H1 (cell line): ENCODE measurements at regions not wholly inside any gene's neighbourhood (a gene's known extent, or its start where the extent isn't known, plus 50 kb on each side); places are given as distances from the start of the nearest gene placed in this dataset.

Source experiments
- CTCF ChIA-PET: fragments of 300-600 bp; sonication (Branson Sonifier 250); formaldehyde crosslinking; loops from one replicate; lab custom pipeline; 2021; ENCODE audit not compliant: partially characterized antibody; lab: Charles Lee
- POLR2A ChIA-PET: fragments of 300-600 bp; sonication (Branson Sonifier 250); formaldehyde crosslinking; loops from one replicate; lab custom pipeline; 2021; ENCODE audit warnings: inconsistent platforms; ENCODE audit not compliant: partially characterized antibody; lab: Charles Lee
- DNase-seq, 2 experiments: peaks; one replicate each; pipeline versions ENCODE4 v3.0.0 to v3.0.0-alpha.2; 2010 to 2022; ENCODE audit warnings: low spot score in 2 of 2, low read depth in 1 of 2, mixed read lengths in 1 of 2
- FAIRE-seq: peaks from 2 replicates; lab custom pipeline; 2011; peaks lifted over from hg19 to GRCh38; lab: Jason Lieb, UNC
- H2AFZ ChIP-seq: 2 replicates; pipeline ENCODE4 v1.8.1; 2012; ENCODE audit warnings: low read length, inconsistent platforms
- H2AK5ac ChIP-seq: 2 replicates; pipeline ENCODE4 v1.6.1; 2013; ENCODE audit warnings: low read depth, low read length
- H2BK120ac ChIP-seq: replicated peaks from 2 replicates; pipeline ENCODE3; 2013; ENCODE audit warnings: low read depth, low read length, inconsistent platforms
- H2BK12ac ChIP-seq: 2 replicates; pipeline ENCODE4 v1.6.1; 2013; ENCODE audit warnings: low read depth, low read length
- H2BK15ac ChIP-seq: 2 replicates; pipeline ENCODE4 v1.6.1; 2013; ENCODE audit warnings: low read length
- H2BK20ac ChIP-seq: 2 replicates; pipeline ENCODE4 v1.6.1; 2013; ENCODE audit warnings: low read length
- H2BK5ac ChIP-seq: 2 replicates; pipeline ENCODE4 v1.6.1; 2013; ENCODE audit warnings: low read depth, low read length
- H3K14ac ChIP-seq: 2 replicates; pipeline ENCODE4 v1.6.1; 2013; ENCODE audit warnings: inconsistent platforms; ENCODE audit not compliant: insufficient read length
- H3K18ac ChIP-seq: 2 replicates; pipeline ENCODE4 v1.6.1; 2013; ENCODE audit warnings: low read length; ENCODE audit errors: extremely low read depth
- H3K23ac ChIP-seq: 2 replicates; pipeline ENCODE4 v1.6.1; 2013; ENCODE audit warnings: inconsistent platforms; ENCODE audit not compliant: insufficient read length
- H3K23me2 ChIP-seq: 2 replicates; pipeline ENCODE4 v1.6.1; 2013; ENCODE audit warnings: low read depth, low read length
- H3K27ac ChIP-seq: 2 replicates; pipeline ENCODE4 v1.6.1; 2011; ENCODE audit warnings: low read depth, low read length, inconsistent platforms
- H3K27me3 ChIP-seq, 4 experiments: replicated peaks in 1 of 4; 1 replicate in 1 of 4; 2 replicates in 3 of 4; pipeline versions ENCODE4 v1.6.1 to v1.8.1; 2011 to 2013; ENCODE audit warnings: low read length in 3 of 4, mild to moderate bottlenecking in 3 of 4, inconsistent platforms in 2 of 4, mixed read lengths in 2 of 4, moderate library complexity in 1 of 4; ENCODE audit not compliant: control insufficient read depth in 3 of 4, insufficient read depth in 3 of 4; ENCODE audit errors: extremely low read depth in 1 of 4
- H3K36me3 ChIP-seq, 4 experiments: 2 replicates each; pipeline versions ENCODE4 v1.6.1 to v1.8.1; 2011 to 2013; ENCODE audit warnings: mild to moderate bottlenecking in 4 of 4, low read length in 3 of 4, moderate library complexity in 2 of 4, control low read depth in 1 of 4, inconsistent platforms in 1 of 4; ENCODE audit not compliant: insufficient read depth in 4 of 4, control insufficient read depth in 2 of 4
- H3K4ac ChIP-seq: replicated peaks from 2 replicates; pipeline ENCODE3; 2013; ENCODE audit warnings: low read length, low read depth, mixed read lengths, inconsistent platforms; ENCODE audit not compliant: insufficient read length
- H3K4me1 ChIP-seq, 4 experiments: replicated peaks in 1 of 4; 1 replicate in 1 of 4; 2 replicates in 3 of 4; pipeline versions ENCODE4 v1.6.1 to v1.8.1; 2011 to 2013; ENCODE audit warnings: low read length in 3 of 4, inconsistent platforms in 2 of 4, mixed read lengths in 1 of 4; ENCODE audit not compliant: insufficient read depth in 4 of 4, control insufficient read depth in 3 of 4
- H3K4me2 ChIP-seq, 2 experiments: 2 replicates each; pipeline versions ENCODE4 v1.6.1 to v1.8.1; 2011 to 2013; ENCODE audit warnings: low read depth in 2 of 2, low read length in 2 of 2, control low read depth in 1 of 2, inconsistent platforms in 1 of 2, mild to moderate bottlenecking in 1 of 2; ENCODE audit not compliant: insufficient read depth in 1 of 2
- H3K4me3 ChIP-seq, 4 experiments: fragments of 200-600, 300-600 bp in 1 of 4; sonication (generic), shearing (Covaris generic), sonication (Bioruptor Twin) in 1 of 4; 2 replicates each; pipeline versions ENCODE4 v1.5.1 to v1.8.1; 2011 to 2016; ENCODE audit warnings: low read length in 4 of 4, low read depth in 3 of 4, control low read depth in 2 of 4, inconsistent platforms in 2 of 4, mild to moderate bottlenecking in 2 of 4, mixed read lengths in 1 of 4, moderate library complexity in 1 of 4; ENCODE audit not compliant: insufficient read depth in 2 of 4; ENCODE audit errors: extremely low read depth in 1 of 4
- H3K56ac ChIP-seq: replicated peaks from 2 replicates; pipeline ENCODE3; 2013; ENCODE audit warnings: low read depth, mild to moderate bottlenecking, mixed read lengths, low read length, inconsistent platforms; ENCODE audit not compliant: insufficient read length
- H3K79me1 ChIP-seq: 2 replicates; pipeline ENCODE4 v1.6.1; 2013; ENCODE audit warnings: low read depth, low read length, control low read depth
- H3K79me2 ChIP-seq, 2 experiments: 2 replicates each; pipeline versions ENCODE4 v1.6.1 to v1.8.1; 2012 to 2013; ENCODE audit warnings: low read length in 2 of 2, mild to moderate bottlenecking in 2 of 2, inconsistent platforms in 1 of 2; ENCODE audit not compliant: insufficient read depth in 2 of 2, control insufficient read depth in 1 of 2
- H3K9ac ChIP-seq, 4 experiments: replicated peaks in 1 of 4; 1 replicate in 1 of 4; 2 replicates in 3 of 4; pipeline versions ENCODE4 v1.6.1 to v1.8.1; 2011 to 2013; ENCODE audit warnings: low read depth in 3 of 4, low read length in 3 of 4, control low read depth in 2 of 4, mild to moderate bottlenecking in 2 of 4, moderate library complexity in 2 of 4, inconsistent platforms in 1 of 4; ENCODE audit errors: extremely low read depth in 1 of 4
- H3K9me3 ChIP-seq, 2 experiments: 2 replicates each; pipeline versions ENCODE4 v1.6.1 to v1.8.1; 2012 to 2013; ENCODE audit warnings: mild to moderate bottlenecking in 2 of 2, moderate library complexity in 2 of 2, control low read depth in 1 of 2, inconsistent platforms in 1 of 2, low read depth in 1 of 2, low read length in 1 of 2, mixed read lengths in 1 of 2; ENCODE audit not compliant: insufficient read depth in 2 of 2
- H4K20me1 ChIP-seq, 2 experiments: replicated peaks in 1 of 2; 2 replicates each; pipeline versions ENCODE3 to v1.8.1; 2011 to 2013; ENCODE audit warnings: inconsistent platforms in 2 of 2, low read length in 2 of 2, mild to moderate bottlenecking in 1 of 2; ENCODE audit not compliant: insufficient read depth in 2 of 2, control insufficient read depth in 1 of 2
- H4K5ac ChIP-seq: 2 replicates; pipeline ENCODE4 v1.6.1; 2013; ENCODE audit warnings: low read length, low read depth, mixed read lengths, inconsistent platforms; ENCODE audit not compliant: insufficient read length
- H4K8ac ChIP-seq: 2 replicates; pipeline ENCODE4 v1.8.0; 2013; ENCODE audit warnings: mild to moderate bottlenecking, moderate library complexity, low read length, inconsistent platforms; ENCODE audit not compliant: insufficient read depth; ENCODE audit errors: extremely low read depth
- H4K91ac ChIP-seq: replicated peaks from 2 replicates; pipeline ENCODE3; 2013; ENCODE audit warnings: low read length, mixed read lengths, inconsistent platforms; ENCODE audit not compliant: insufficient read length
- BCL11A ChIP-seq, 2 experiments: IDR thresholded peaks; one replicate each; pipeline ENCODE4 v1.6.1; 2011; ENCODE audit warnings: low read depth in 2 of 2, low read length in 2 of 2, mild to moderate bottlenecking in 2 of 2
- CHD2 ChIP-seq: IDR thresholded peaks from 2 replicates; pipeline ENCODE4 v1.6.1; 2012; ENCODE audit warnings: low read length, improper control_type of control experiment
- CTBP2 ChIP-seq: IDR thresholded peaks from 2 replicates; pipeline ENCODE4 v1.7.0; 2011; ENCODE audit warnings: borderline replicate concordance, mild to moderate bottlenecking, moderate library complexity, mixed read lengths, low read length; ENCODE audit not compliant: insufficient read depth, insufficient read length
- EP300 ChIP-seq, 2 experiments: IDR thresholded peaks; 1 replicate in 1 of 2; 2 replicates in 1 of 2; pipeline ENCODE4 v1.6.1; 2011 to 2012; ENCODE audit warnings: low read depth in 2 of 2, low read length in 2 of 2, mild to moderate bottlenecking in 2 of 2, borderline replicate concordance in 1 of 2, inconsistent platforms in 1 of 2, moderate library complexity in 1 of 2
- JUN ChIP-seq: IDR thresholded peaks from 2 replicates; pipeline ENCODE4 v1.6.1; 2011; ENCODE audit warnings: low read depth, mild to moderate bottlenecking, improper control_type of control experiment, low read length
- JUND ChIP-seq: IDR thresholded peaks from 2 replicates; pipeline ENCODE4 v1.6.1; 2011; ENCODE audit warnings: mild to moderate bottlenecking, improper control_type of control experiment, low read length
- MAFK ChIP-seq: IDR thresholded peaks from 2 replicates; pipeline ENCODE4 v1.6.1; 2012; ENCODE audit warnings: low read depth, mild to moderate bottlenecking, improper control_type of control experiment, low read length
- NANOG ChIP-seq: IDR thresholded peaks from 2 replicates; pipeline ENCODE4 v1.6.1; 2011; ENCODE audit warnings: low read length, low read depth, mild to moderate bottlenecking, inconsistent platforms; ENCODE audit not compliant: insufficient read depth, poor library complexity, severe bottlenecking
- PHF8 ChIP-seq: fragments of 200-600 bp; sonication (generic); conservative IDR thresholded peaks from 2 replicates; pipeline ENCODE4 v1.7.1; 2012; ENCODE audit warnings: low read depth, mild to moderate bottlenecking, inconsistent platforms, low read length, moderate library complexity
- RAD21 ChIP-seq, 2 experiments: IDR thresholded peaks in 1 of 2; conservative IDR thresholded peaks in 1 of 2; 2 replicates each; pipeline ENCODE4 v1.6.1; 2011; ENCODE audit warnings: low read depth in 2 of 2, low read length in 2 of 2, improper control_type of control experiment in 1 of 2, inconsistent platforms in 1 of 2, mild to moderate bottlenecking in 1 of 2, moderate library complexity in 1 of 2
- RBBP5 ChIP-seq: IDR thresholded peaks from 2 replicates; pipeline ENCODE4 v1.7.1; 2012; ENCODE audit warnings: low read depth, mild to moderate bottlenecking, inconsistent platforms, low read length, moderate library complexity, borderline replicate concordance
- SIRT6 ChIP-seq: IDR thresholded peaks from one replicate; pipeline ENCODE4 v1.7.1; 2012; ENCODE audit warnings: low read length, inconsistent platforms
- TAF1 ChIP-seq: IDR thresholded peaks from 2 replicates; pipeline ENCODE4 v1.6.1; 2011; ENCODE audit warnings: mild to moderate bottlenecking, low read depth, low read length
- TCF12 ChIP-seq: IDR thresholded peaks from 2 replicates; pipeline ENCODE4 v1.6.1; 2011; ENCODE audit warnings: low read depth, mild to moderate bottlenecking, low read length
- TEAD4 ChIP-seq: IDR thresholded peaks from 2 replicates; pipeline ENCODE4 v1.6.1; 2012; ENCODE audit warnings: low read depth, low read length, inconsistent platforms, mixed read lengths
- WGBS, 2 experiments: shearing (Covaris generic) in 1 of 2; methylation state at CpG; one replicate each; pipeline versions ENCODE4 v1.1.6 to v1.1.7; 2013 to 2015; ENCODE audit warnings: low lambda C conversion rate in 2 of 2, mixed read lengths in 2 of 2, inconsistent platforms in 1 of 2, low coverage in 1 of 2, missing lambda C conversion rate in 1 of 2; ENCODE audit not compliant: insufficient replicate concordance in 2 of 2, insufficient coverage in 1 of 2, insufficient read length in 1 of 2; ENCODE audit errors: extremely low coverage in 1 of 2, missing lambda C conversion rate in 1 of 2; 5-methylcytosine and 5-hydroxymethylcytosine counted together

- Histone ChIP-seq H2BK15ac (no peak overlapping the region), H3K14ac (peak overlapping the region; percentile 32), H4K91ac (no peak overlapping the region), H3K9ac (no peak overlapping the region), H3K23me2 (no peaks in the 10 kb centered on the region), H4K20me1 (no peaks in the 10 kb centered on the region), H2BK5ac (no peak overlapping the region), H2BK120ac (no peak overlapping the region), H3K79me1 (no peaks in the 10 kb centered on the region), H4K8ac (no peak overlapping the region), H3K18ac (no peak overlapping the region), H3K4me3 (no peak overlapping the region), H3K56ac (no peak overlapping the region), H2BK12ac (no peak overlapping the region), H3K27me3 (no peaks in the 10 kb centered on the region), H3K4me2 (no peak overlapping the region), H4K5ac (no peak overlapping the region), H3K4ac (no peak overlapping the region), H2AFZ (no peak overlapping the region), H3K9me3 (no peaks in the 10 kb centered on the region), H3K27ac (no peak overlapping the region), H2AK5ac (no peak overlapping the region), H3K36me3 (no peaks in the 10 kb centered on the region), H2BK20ac (no peak overlapping the region), H3K4me1 (peaks cover 0 to 12% (median 6%) of the 10 kb centered on the region in 4 experiments; a peak in 4 of 7 replicates), H3K23ac (no peak overlapping the region), H3K79me2 (no peaks in the 10 kb centered on the region)
- ChIA-PET POLR2A (no interaction called here), CTCF (interaction anchor here (0.7 to 1.4 kb wide), 3 partner anchors 7 to 198 kb away, joined by 3 read pairs; no protein-coding TSS in a partner anchor)
- FAIRE-seq, result no peak
- no peak for DNase-seq
- WGBS, 2 experiments, result 91% methylated on average over 19 of the region's 19 CpGs; no CpG with 5 or more reads in 1 of the 2 experiments
- no peak for TF ChIP-seq CHD2
- TF ChIP-seq PHF8, result no peak
- TF ChIP-seq TAF1, result no peak
- no peak for TF ChIP-seq CTBP2
- no peak for TF ChIP-seq TCF12
- no peak for TF ChIP-seq NANOG
- TF ChIP-seq JUN, result no peak
- TF ChIP-seq TEAD4, result no peak
- TF ChIP-seq BCL11A (IDR thresholded peaks at IDR 0.05; ENCODE audit: low read depth in 2 of 2, low read length in 2 of 2), result no peak
- no peak for TF ChIP-seq MAFK
- TF ChIP-seq RAD21 (IDR thresholded peaks at IDR 0.05 in 1 of 2, conservative IDR thresholded peaks at IDR 0.05 in 1 of 2; ENCODE audit: low read depth in 2 of 2, low read length in 2 of 2), result no peak
- no peak for TF ChIP-seq SIRT6
- TF ChIP-seq RBBP5, result no peak
- no peak for TF ChIP-seq EP300 (IDR thresholded peaks at IDR 0.05; ENCODE audit: borderline replicate concordance in 1 of 2, low read depth in 2 of 2, low read length in 2 of 2)
- TF ChIP-seq JUND, result no peak
Observed at GRCh38 chr6:6893701-6894100, 214.1 kb upstream of the RREB1 start.
